ENCODE measurements at regions not wholly inside any gene's neighbourhood (a gene's known extent, or its start where the extent isn't known, plus 50 kb on each side); places are given as distances from the start of the nearest gene placed in this dataset.

GRCh38 chr13:50761406-50761805, 82.1 kb downstream of the DLEU7 start:
- TF ChIP-seq ARNTL (CRISPR knock-in tag; IDR thresholded peaks at IDR 0.05; ENCODE audit: borderline replicate concordance, low read depth) = no peak
- TF ChIP-seq BACH2 (CRISPR knock-in tag; IDR thresholded peaks at IDR 0.05; ENCODE audit: borderline replicate concordance) = no peak
- TF ChIP-seq ZNF70 (CRISPR knock-in tag; IDR thresholded peaks at IDR 0.05) = no peak
- no peak for TF ChIP-seq CREB5 (CRISPR knock-in tag; IDR thresholded peaks at IDR 0.05; ENCODE audit: low read depth)
- TF ChIP-seq ZNF565 (CRISPR knock-in tag; conservative IDR thresholded peaks at IDR 0.05; ENCODE audit: low read depth) = no peak
- no peak for TF ChIP-seq POU6F1 (CRISPR knock-in tag; IDR thresholded peaks at IDR 0.05; ENCODE audit: borderline replicate concordance, low read depth)
- no peak for TF ChIP-seq TOX (CRISPR knock-in tag; IDR thresholded peaks at IDR 0.05; ENCODE audit: borderline replicate concordance)
- TF ChIP-seq ESRRG (CRISPR knock-in tag; IDR thresholded peaks at IDR 0.05) = no peak
- TF ChIP-seq RARB (CRISPR knock-in tag; IDR thresholded peaks at IDR 0.05) = no peak

Measured in SK-N-SH treated with all-trans-retinoic acid at 6 μM for 48 hours (cell line).